ENCODE measurements at regions not wholly inside any gene's neighbourhood (a gene's known extent, or its start where the extent isn't known, plus 50 kb on each side); places are given as distances from the start of the nearest gene placed in this dataset.

- Mint-ChIP-seq H3K4me3 (no peak overlapping the region), H3K4me1 (peaks cover 1% of the 10 kb centered on the region), H3K27ac (no peak overlapping the region), H3K27me3 (peaks cover 16% of the 10 kb centered on the region), H3K9me3 (ENCODE audit: insufficient read depth) (no peaks in the 10 kb centered on the region)
- H3K79me2 ChIP-seq (ENCODE audit: control insufficient read depth, insufficient read depth, low read length): no peaks in the 10 kb centered on the region
- no peak overlapping the region for H3K4me3 ChIP-seq (ENCODE audit: control extremely low read depth in 1 of 5, extremely low read depth in 1 of 5, insufficient read depth in 1 of 5, low read depth in 2 of 5, low read length in 4 of 5)
- no peak for DNase-seq
- WGBS (ENCODE audit: insufficient coverage): 74% methylated on average over 7 of the region's 8 CpGs
- no peak overlapping the region for H2AFZ ChIP-seq (ENCODE audit: insufficient read depth, low read depth, low read length, poor library complexity, severe bottlenecking)
- intact Hi-C loops (cut with micrococcal nuclease): no loop called here
- CTCF ChIA-PET: no interaction called here
- peaks cover 0 to 2% of the 10 kb centered on the region in 2 donors for H3K4me1 ChIP-seq (ENCODE audit: control insufficient read depth in 2 of 2, insufficient read depth in 2 of 2, low read length in 2 of 2)
- no peak overlapping the region for H3K27ac ChIP-seq (ENCODE audit: low read length in 2 of 2)
- no peaks in the 10 kb centered on the region for H4K20me1 ChIP-seq (ENCODE audit: control insufficient read depth, insufficient read depth, low read length, poor library complexity, severe bottlenecking)
- POLR2A ChIA-PET: no interaction called here
- no peak overlapping the region for H3K9ac ChIP-seq (ENCODE audit: low read length)
- TF ChIP-seq CTCF (IDR thresholded peaks at IDR 0.05) (no peak), EZH2 (IDR thresholded peaks at IDR 0.05; ENCODE audit: borderline replicate concordance, insufficient read depth, low read depth, low read length, poor library complexity, severe bottlenecking) (no peak)
- H3K9me3 ChIP-seq (ENCODE audit: control extremely low read depth in 1 of 3, control insufficient read depth in 2 of 3, insufficient read depth in 1 of 3, low read length in 2 of 3): no peaks in the 10 kb centered on the region
- H3K4me2 ChIP-seq (replicated peaks; ENCODE audit: low read depth, low read length, poor library complexity, severe bottlenecking): no peak overlapping the region
- H3K27me3 ChIP-seq (replicated peaks in 1 of 4; ENCODE audit: control extremely low read depth in 1 of 4, control insufficient read depth in 3 of 4, insufficient read depth in 4 of 4, low read length in 3 of 4): no peaks in the 10 kb centered on the region
- H3K36me3 ChIP-seq (replicated peaks in 1 of 2; ENCODE audit: control extremely low read depth in 1 of 2, control insufficient read depth in 1 of 2, extremely low read depth in 1 of 2, insufficient read depth in 2 of 2, low read length in 1 of 2): no peaks in the 10 kb centered on the region
- no peak for ATAC-seq (ENCODE audit: low read depth)
Measured at GRCh38 chr15:77866186-77866585, 211.3 kb downstream of the TBC1D2B start.

- H3K4me1 Mint-ChIP-seq: peaks cover 1% of the 10 kb centered on the region
- H3K27me3 Mint-ChIP-seq: peaks cover 15% of the 10 kb centered on the region
- H4K20me1 ChIP-seq (ENCODE audit: control insufficient read depth, insufficient read depth, low read length, poor library complexity, severe bottlenecking): no peaks in the 10 kb centered on the region
- H3K4me2 ChIP-seq (replicated peaks; ENCODE audit: low read depth, low read length, poor library complexity, severe bottlenecking): no peak overlapping the region
- H3K27ac ChIP-seq (ENCODE audit: low read length in 2 of 2): no peak overlapping the region
- H3K27ac Mint-ChIP-seq: no peak overlapping the region
- no peak overlapping the region for H3K4me3 Mint-ChIP-seq
- 81% methylated on average over 4 of the region's 7 CpGs for WGBS (ENCODE audit: insufficient coverage)
- intact Hi-C loops (cut with micrococcal nuclease): no loop called here
- H3K9ac ChIP-seq (ENCODE audit: low read length): no peak overlapping the region
- H3K27me3 ChIP-seq (replicated peaks in 1 of 4; ENCODE audit: control extremely low read depth in 1 of 4, control insufficient read depth in 3 of 4, insufficient read depth in 4 of 4, low read length in 3 of 4): no peaks in the 10 kb centered on the region
- no peak for DNase-seq
- H3K79me2 ChIP-seq (ENCODE audit: control insufficient read depth, insufficient read depth, low read length): no peaks in the 10 kb centered on the region
- no peaks in the 10 kb centered on the region for H3K9me3 ChIP-seq (ENCODE audit: control extremely low read depth in 1 of 3, control insufficient read depth in 2 of 3, insufficient read depth in 1 of 3, low read length in 2 of 3)
- H3K36me3 ChIP-seq (replicated peaks in 1 of 2; ENCODE audit: control extremely low read depth in 1 of 2, control insufficient read depth in 1 of 2, extremely low read depth in 1 of 2, insufficient read depth in 2 of 2, low read length in 1 of 2): no peaks in the 10 kb centered on the region
- H3K4me1 ChIP-seq (ENCODE audit: control insufficient read depth in 2 of 2, insufficient read depth in 2 of 2, low read length in 2 of 2): peaks cover 0 to 2% of the 10 kb centered on the region in 2 donors
- CTCF ChIA-PET: no interaction called here
- no peak overlapping the region for H2AFZ ChIP-seq (ENCODE audit: insufficient read depth, low read depth, low read length, poor library complexity, severe bottlenecking)
- TF ChIP-seq CTCF (IDR thresholded peaks at IDR 0.05) (no peak), EZH2 (IDR thresholded peaks at IDR 0.05; ENCODE audit: borderline replicate concordance, insufficient read depth, low read depth, low read length, poor library complexity, severe bottlenecking) (no peak)
- POLR2A ChIA-PET: no interaction called here
- ATAC-seq (ENCODE audit: low read depth): no peak
- H3K9me3 Mint-ChIP-seq (ENCODE audit: insufficient read depth): no peaks in the 10 kb centered on the region
- H3K4me3 ChIP-seq (ENCODE audit: control extremely low read depth in 1 of 5, extremely low read depth in 1 of 5, insufficient read depth in 1 of 5, low read depth in 2 of 5, low read length in 4 of 5): no peak overlapping the region
Measured at GRCh38 chr15:77865701-77866100, 211.8 kb downstream of the TBC1D2B start.

All from B cell (primary cell).